Lower leg skin (tissue), 4 donors: ENCODE measurements at regions not wholly inside any gene's neighbourhood (a gene's known extent, or its start where the extent isn't known, plus 50 kb on each side); places are given as distances from the start of the nearest gene placed in this dataset.

ENCODE experiments used
- DNase-seq, 2 donors: peaks; one replicate each; pipeline ENCODE4 v3.0.0-alpha.2; 2019; ENCODE audit warnings: low spot score in 2 of 2
- H3K4me3 ChIP-seq: fragments of 200-600 bp; sonication (generic); 2 replicates; pipeline ENCODE4 v1.5.1; 2017; ENCODE audit warnings: mild to moderate bottlenecking, low read depth; ENCODE audit not compliant: poor library complexity, severe bottlenecking
- CTCF ChIP-seq, 3 donors: fragments of 450-650 bp; IDR thresholded peaks; one replicate each; pipeline ENCODE4 v1.5.1; 2016; ENCODE audit warnings: antibody characterized with exemption in 3 of 3, mild to moderate bottlenecking in 3 of 3, moderate library complexity in 2 of 3
- POLR2A ChIP-seq, 2 donors: fragments of 450-650 bp; IDR thresholded peaks; one replicate each; pipeline ENCODE4 v1.6.1; 2016 to 2017; ENCODE audit warnings: antibody characterized with exemption in 2 of 2, mild to moderate bottlenecking in 1 of 2, moderate library complexity in 1 of 2
- WGBS, 2 donors: methylation state at CpG; one replicate each; pipeline ENCODE4 v1.1.5; 2018; 5-methylcytosine and 5-hydroxymethylcytosine counted together
- intact Hi-C: fragments of 100-400 bp; cut with DNase I; formaldehyde crosslinking; loops from one replicate; pipeline ENCODE4 v1.15.0; 2023; ENCODE audit warnings: low total_unique reads

- TF ChIP-seq CTCF (IDR thresholded peaks at IDR 0.05), result no peak
- no peak for TF ChIP-seq POLR2A (IDR thresholded peaks at IDR 0.05)
- no peak for DNase-seq
- no peak overlapping the region for H3K4me3 ChIP-seq
- 62 to 70% methylated on average over 6 of the region's 6 CpGs for WGBS, 2 donors
- intact Hi-C loops, result no loop called here
Measured at GRCh38 chr1:239725371-239725770, 339.0 kb downstream of the CHRM3 start.

- no peak for DNase-seq
- intact Hi-C loops, result no loop called here
- WGBS, 2 donors, result 79% methylated on average over 5 of the region's 5 CpGs
- TF ChIP-seq POLR2A (IDR thresholded peaks at IDR 0.05) (no peak), CTCF (IDR thresholded peaks at IDR 0.05) (no peak)
- H3K4me3 ChIP-seq, result no peak overlapping the region
Measured at GRCh38 chr1:239725933-239726332, 339.6 kb downstream of the CHRM3 start.

GRCh38 chr1:239730378-239730777 lies 344.0 kb downstream of the CHRM3 start:
- no peak for TF ChIP-seq POLR2A (IDR thresholded peaks at IDR 0.05)
- TF ChIP-seq CTCF (IDR thresholded peaks at IDR 0.05), result no peak
- no peak for DNase-seq
- intact Hi-C loops, result no loop called here
- 82 to 94% methylated on average over 2 of the region's 2 CpGs for WGBS, 2 donors
- no peak overlapping the region for H3K4me3 ChIP-seq

- DNase-seq, result no peak
- no peak overlapping the region for H3K4me3 ChIP-seq
- intact Hi-C loops, result no loop called here
- no peak for TF ChIP-seq CTCF (IDR thresholded peaks at IDR 0.05)
- no peak for TF ChIP-seq POLR2A (IDR thresholded peaks at IDR 0.05)
- 51 to 55% methylated on average over 5 of the region's 5 CpGs for WGBS, 2 donors
Measured at GRCh38 chr1:239731082-239731748, 344.8 kb downstream of the CHRM3 start.

- H3K4me3 ChIP-seq, result no peak overlapping the region
- WGBS, 2 donors, result 83 to 96% methylated on average over 2 of the region's 2 CpGs
- TF ChIP-seq CTCF (IDR thresholded peaks at IDR 0.05) (no peak), POLR2A (IDR thresholded peaks at IDR 0.05) (no peak)
- no peak for DNase-seq
- intact Hi-C loops, result no loop called here
Measured at GRCh38 chr1:239732770-239733169, 346.4 kb downstream of the CHRM3 start.

- WGBS, 2 donors, result 67 to 76% methylated on average over 3 of the region's 3 CpGs
- intact Hi-C loops, result no loop called here
Measured at GRCh38 chr1:239733995-239734394, 347.6 kb downstream of the CHRM3 start.

More at GRCh38 chr1:239733995-239734394, 347.6 kb downstream of the CHRM3 start:
- TF ChIP-seq CTCF (IDR thresholded peaks at IDR 0.05), result no peak
- no peak for TF ChIP-seq POLR2A (IDR thresholded peaks at IDR 0.05)
- H3K4me3 ChIP-seq, result no peak overlapping the region
- no peak for DNase-seq
